GM15510 (cell line): ENCODE measurements at regions not wholly inside any gene's neighbourhood (a gene's known extent, or its start where the extent isn't known, plus 50 kb on each side); places are given as distances from the start of the nearest gene placed in this dataset.

Experiments used
- POLR2A ChIP-seq: IDR thresholded peaks from 3 replicates; pipeline ENCODE4 v1.6.1; 2011; ENCODE audit warnings: borderline replicate concordance; ENCODE audit not compliant: insufficient read length; ENCODE audit errors: extremely low read depth

- TF ChIP-seq POLR2A: no peak
Measured at GRCh38 chr10:78585952-78586351, 482.8 kb upstream of the ZMIZ1 start.

GRCh38 chr10:78588194-78588811, 480.5 kb upstream of the ZMIZ1 start:
- no peak for TF ChIP-seq POLR2A

DNA sequence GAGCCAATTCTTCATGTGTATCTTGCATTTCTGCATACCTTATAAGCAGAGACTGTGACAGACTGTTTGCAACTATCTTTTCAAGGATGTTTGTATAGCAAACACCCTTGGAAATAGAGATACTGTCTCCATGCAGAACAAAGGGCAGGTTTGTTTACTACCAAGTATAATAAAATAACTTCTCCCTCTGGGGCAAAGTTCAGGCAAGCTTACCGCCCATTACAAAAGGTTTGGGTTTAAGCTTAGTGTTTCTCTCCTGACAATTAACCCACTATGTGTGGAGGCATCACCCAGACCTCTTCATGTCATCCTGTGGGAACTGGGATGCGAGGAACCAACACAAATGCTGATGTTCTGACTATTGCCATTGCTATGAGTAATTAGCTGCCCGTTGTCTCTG, 479.1 kb upstream of the ZMIZ1 start:
- no peak for TF ChIP-seq POLR2A

DNA sequence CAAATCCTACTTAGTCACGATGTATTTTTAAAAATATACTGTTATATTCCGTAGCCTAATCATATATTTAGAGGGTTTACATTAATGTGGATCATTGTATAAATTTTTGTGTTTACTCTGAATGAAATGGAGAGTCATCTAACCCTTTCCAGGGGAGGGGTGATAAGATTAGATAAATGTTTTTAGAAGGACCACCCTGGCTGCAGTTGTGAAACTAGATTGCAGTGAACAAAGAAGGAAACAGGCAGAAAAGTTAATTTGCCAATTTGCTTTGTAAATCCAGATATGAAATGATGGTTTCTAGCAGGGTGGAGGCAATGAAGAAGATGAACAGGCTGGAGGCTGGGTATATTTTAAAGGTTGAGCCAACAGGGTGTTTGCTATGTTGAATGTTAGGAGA, 477.7 kb upstream of the ZMIZ1 start:
- no peak for TF ChIP-seq POLR2A

DNA sequence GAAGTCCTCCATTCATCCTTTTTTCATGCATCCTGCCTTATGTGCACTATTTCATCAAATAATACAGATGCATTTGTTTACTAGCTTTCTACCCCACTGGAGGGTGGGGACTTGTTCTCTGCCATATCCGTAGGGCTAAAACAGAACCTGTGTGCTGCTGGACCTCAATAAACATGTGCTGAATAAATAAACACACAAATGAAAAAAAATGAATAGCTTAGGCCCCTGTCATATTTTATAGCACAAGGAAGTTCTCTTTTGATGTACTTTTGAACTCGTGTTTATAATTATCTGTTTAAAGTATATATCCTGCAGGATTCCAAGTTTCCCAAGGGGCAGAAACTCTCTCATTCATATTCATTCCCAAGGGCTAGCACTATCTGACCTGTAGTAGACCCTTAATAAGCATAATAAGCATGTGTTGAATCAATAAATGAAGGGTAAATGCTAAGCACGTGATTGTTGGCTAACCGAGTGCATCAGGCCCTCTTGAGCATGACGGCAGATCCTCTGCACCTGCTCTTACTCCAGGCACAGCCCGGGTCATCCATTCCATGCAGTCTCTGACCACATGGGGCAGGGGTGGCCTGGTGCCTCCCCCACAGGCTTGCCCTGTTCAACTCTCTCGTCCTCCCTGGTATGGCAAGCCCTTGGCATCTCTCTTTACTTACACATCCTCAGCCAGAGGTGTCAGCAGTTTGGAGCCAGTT, 474.1 kb upstream of the ZMIZ1 start:
- no peak for TF ChIP-seq POLR2A

- TF ChIP-seq POLR2A: no peak
Measured at GRCh38 chr10:78595269-78595619, 473.5 kb upstream of the ZMIZ1 start.

DNA sequence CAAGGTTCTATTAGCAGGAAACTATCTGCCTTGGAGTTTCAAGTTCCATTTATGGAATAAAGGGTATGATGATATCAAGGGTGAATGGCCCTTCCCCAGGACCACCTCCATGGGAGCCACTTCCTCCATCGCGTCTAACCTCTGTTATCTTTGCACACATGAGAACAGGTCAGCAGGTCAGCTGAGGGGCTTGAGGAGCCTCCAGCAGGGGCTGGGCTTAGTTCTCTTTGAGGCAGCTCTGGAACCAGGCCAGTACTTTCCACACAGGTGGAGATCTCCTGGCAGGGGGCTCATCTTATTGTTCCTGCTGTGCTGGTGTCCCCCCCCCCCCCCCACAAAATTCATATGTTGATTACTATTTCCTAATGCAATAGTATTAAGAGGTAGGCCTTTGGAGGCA, 472.2 kb upstream of the ZMIZ1 start:
- TF ChIP-seq POLR2A: no peak

DNA sequence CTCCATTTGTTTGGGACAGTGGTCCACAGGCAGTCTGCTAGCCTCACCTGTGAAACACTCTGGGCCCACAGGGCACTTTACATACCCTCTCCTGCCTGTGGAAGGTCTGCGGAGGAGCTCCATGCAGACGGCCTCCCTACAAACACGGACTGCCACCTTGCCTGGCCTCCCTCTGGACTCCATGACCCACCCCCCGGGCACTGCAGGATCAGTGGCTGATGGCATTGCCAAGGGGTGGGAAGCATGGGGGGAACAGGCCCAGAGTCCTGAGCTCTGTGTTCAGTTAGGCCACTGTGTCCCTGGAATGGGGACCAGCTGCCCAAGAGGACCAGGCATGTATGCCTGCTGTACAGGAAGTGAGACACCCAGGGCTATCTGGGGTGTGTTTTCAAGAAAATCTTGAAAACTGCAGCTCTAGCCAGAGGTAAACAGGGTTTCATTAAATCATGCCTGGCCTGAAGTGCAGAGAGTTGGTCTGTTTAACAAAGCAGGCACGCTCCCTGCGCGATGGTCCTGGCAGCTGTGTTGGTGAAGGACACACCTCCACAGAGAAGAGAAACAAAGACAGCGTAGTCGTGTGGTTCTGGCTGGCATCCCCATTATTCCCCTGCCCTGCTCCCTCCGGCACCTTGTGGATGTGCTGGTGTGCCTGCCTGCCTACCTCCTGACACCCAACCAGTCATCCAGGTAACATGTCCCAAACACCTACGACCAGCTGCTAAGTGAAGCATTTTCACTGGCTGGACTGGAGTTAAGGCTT, 470.8 kb upstream of the ZMIZ1 start:
- no peak for TF ChIP-seq POLR2A

DNA sequence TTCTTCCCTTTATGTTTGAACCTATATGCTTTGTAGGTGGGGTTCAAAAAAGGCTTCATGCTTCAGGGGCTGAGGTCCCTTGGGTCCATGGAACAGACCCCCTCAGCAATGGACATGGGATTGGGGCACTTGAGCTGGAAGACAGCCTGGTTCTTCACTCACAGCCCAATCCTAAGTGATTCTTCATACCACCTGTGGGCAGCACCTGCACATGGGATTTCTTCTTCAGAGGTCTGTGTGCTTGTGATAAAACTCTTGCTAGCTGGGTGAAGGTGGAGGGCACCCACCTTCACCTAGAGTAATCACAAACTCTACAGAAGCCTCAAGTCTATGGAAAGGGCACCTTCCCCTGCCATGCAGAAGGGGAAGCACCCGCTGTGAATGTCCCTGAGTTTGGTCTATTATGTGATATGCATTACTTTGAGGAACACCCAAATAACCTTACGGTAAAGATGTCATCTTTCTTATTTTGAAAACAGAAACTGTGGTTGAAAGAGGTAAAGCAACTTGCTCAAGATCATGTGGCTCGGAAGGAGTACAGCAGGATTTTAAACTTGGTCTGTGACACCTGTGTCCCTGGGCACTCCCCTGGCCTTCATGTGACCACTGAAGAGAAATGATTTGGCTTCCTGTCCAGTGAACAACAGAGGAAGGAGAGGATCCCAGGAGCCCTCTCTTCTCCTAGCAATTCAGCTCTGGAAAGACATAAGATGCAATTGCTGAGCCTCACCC, 469.5 kb upstream of the ZMIZ1 start:
- TF ChIP-seq POLR2A: no peak

DNA sequence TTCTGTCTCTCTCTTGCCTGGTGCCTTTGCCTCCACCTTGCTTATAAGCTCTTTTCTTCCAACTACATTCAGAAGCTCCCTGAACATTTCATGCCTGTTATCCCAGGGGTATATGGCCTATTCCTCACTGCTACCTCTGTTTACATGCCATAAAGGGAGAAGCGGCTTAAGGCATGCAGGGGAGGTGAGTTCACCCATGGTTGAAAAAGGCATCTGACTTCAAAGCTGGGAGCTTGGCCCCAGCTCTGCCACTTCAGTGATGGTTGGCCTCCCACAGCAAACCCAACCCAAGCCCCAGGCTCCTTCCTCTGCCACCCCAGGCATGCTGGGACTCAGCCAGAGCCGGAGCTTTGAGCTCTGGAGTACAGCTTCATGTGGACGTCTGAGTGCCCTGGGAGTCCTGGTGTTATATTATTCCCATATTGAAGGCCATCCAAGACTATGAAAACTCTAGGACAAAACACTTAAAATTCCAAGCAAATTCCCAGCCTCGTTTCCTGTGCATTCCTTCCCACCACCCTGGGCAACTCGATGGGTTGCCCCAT, 468.6 kb upstream of the ZMIZ1 start:
- TF ChIP-seq POLR2A: no peak

- no peak for TF ChIP-seq POLR2A
Measured at GRCh38 chr10:78600740-78601139, 468.0 kb upstream of the ZMIZ1 start.

GRCh38 chr10:78602201-78602932, 466.4 kb upstream of the ZMIZ1 start:
- no peak for TF ChIP-seq POLR2A

- no peak for TF ChIP-seq POLR2A
Measured at GRCh38 chr10:78604286-78604685, 464.5 kb upstream of the ZMIZ1 start.

- TF ChIP-seq POLR2A: no peak
Measured at GRCh38 chr10:78604721-78605120, 464.0 kb upstream of the ZMIZ1 start.
